Mesenchymal stem cell (in vitro differentiated cells and primary cell): ENCODE measurements at regions not wholly inside any gene's neighbourhood (a gene's known extent, or its start where the extent isn't known, plus 50 kb on each side); places are given as distances from the start of the nearest gene placed in this dataset.

Experiments
- DNase-seq: peaks from one replicate; pipeline ENCODE4 v3.0.0-alpha.2; 2013
- H2AFZ ChIP-seq: one replicate; pipeline ENCODE4 v1.6.1; 2013; ENCODE audit warnings: low read depth, mild to moderate bottlenecking, control low read depth, inconsistent platforms, low read length, moderate library complexity
- H2AK5ac ChIP-seq: 2 replicates; pipeline ENCODE4 v1.6.1; 2013; ENCODE audit warnings: low read length, moderate library complexity, mild to moderate bottlenecking, inconsistent platforms; ENCODE audit not compliant: severe bottlenecking
- H2BK120ac ChIP-seq: one replicate; pipeline ENCODE4 v1.6.1; 2013; ENCODE audit warnings: low read depth, mild to moderate bottlenecking, inconsistent platforms, low read length, moderate library complexity
- H2BK12ac ChIP-seq, 2 experiments: one replicate each; pipeline ENCODE4 v1.6.1; 2013; ENCODE audit warnings: inconsistent platforms in 2 of 2, low read length in 2 of 2, mild to moderate bottlenecking in 2 of 2, moderate library complexity in 2 of 2, control low read depth in 1 of 2
- H2BK15ac ChIP-seq: one replicate; pipeline ENCODE4 v1.6.1; 2013; ENCODE audit warnings: mild to moderate bottlenecking, low read depth, inconsistent platforms; ENCODE audit not compliant: poor library complexity, severe bottlenecking
- H2BK5ac ChIP-seq: 2 replicates; pipeline ENCODE4 v1.6.1; 2013; ENCODE audit warnings: low read depth, mild to moderate bottlenecking, low read length, control low read depth, inconsistent platforms; ENCODE audit not compliant: poor library complexity, severe bottlenecking
- H3K14ac ChIP-seq, 2 experiments: one replicate each; pipeline ENCODE4 v1.6.1; 2013; ENCODE audit warnings: inconsistent platforms in 2 of 2, low read length in 2 of 2, control low read depth in 1 of 2, mild to moderate bottlenecking in 1 of 2, moderate library complexity in 1 of 2
- H3K18ac ChIP-seq, 2 experiments: one replicate each; pipeline ENCODE4 v1.6.1; 2013; ENCODE audit warnings: inconsistent platforms in 2 of 2, low read length in 2 of 2, control low read depth in 1 of 2, low read depth in 1 of 2, mild to moderate bottlenecking in 1 of 2
- H3K23ac ChIP-seq, 2 experiments: one replicate each; pipeline ENCODE4 v1.6.1; 2013; ENCODE audit warnings: inconsistent platforms in 2 of 2, low read length in 2 of 2, mild to moderate bottlenecking in 2 of 2, moderate library complexity in 2 of 2, control low read depth in 1 of 2
- H3K27ac ChIP-seq: 2 replicates; pipeline ENCODE4 v1.5.1; 2013; ENCODE audit warnings: mild to moderate bottlenecking, moderate library complexity, low read length, control low read depth, inconsistent platforms; ENCODE audit not compliant: poor library complexity, severe bottlenecking
- H3K27me3 ChIP-seq, 2 experiments: 2 replicates each; pipeline versions ENCODE4 v1.6.1 to v1.7.0; 2013; ENCODE audit warnings: low read length in 2 of 2, mild to moderate bottlenecking in 2 of 2, moderate library complexity in 2 of 2, control low read depth in 1 of 2, inconsistent platforms in 1 of 2; ENCODE audit not compliant: control insufficient read depth in 1 of 2, insufficient read depth in 1 of 2
- H3K36me3 ChIP-seq, 2 experiments: 2 replicates each; pipeline versions ENCODE4 v1.6.1 to v1.7.0; 2013; ENCODE audit warnings: low read length in 2 of 2, control low read depth in 1 of 2, inconsistent platforms in 1 of 2, low read depth in 1 of 2, mild to moderate bottlenecking in 1 of 2; ENCODE audit not compliant: insufficient read depth in 2 of 2, control insufficient read depth in 1 of 2
- H3K4ac ChIP-seq, 2 experiments: one replicate each; pipeline ENCODE4 v1.6.1; 2013; ENCODE audit warnings: inconsistent platforms in 2 of 2, low read length in 2 of 2, mild to moderate bottlenecking in 2 of 2, moderate library complexity in 2 of 2, control low read depth in 1 of 2, low read depth in 1 of 2
- H3K4me1 ChIP-seq: 2 replicates; pipeline ENCODE4 v1.6.1; 2013; ENCODE audit warnings: low read depth, low read length, control low read depth; ENCODE audit not compliant: control insufficient read depth, insufficient read depth
- H3K4me2 ChIP-seq: 2 replicates; pipeline ENCODE4 v1.6.1; 2013; ENCODE audit warnings: low read length, mild to moderate bottlenecking, inconsistent platforms; ENCODE audit not compliant: poor library complexity, severe bottlenecking
- H3K4me3 ChIP-seq, 2 experiments: 2 replicates each; pipeline versions ENCODE4 v1.5.1 to v1.7.0; 2013; ENCODE audit warnings: low read length in 2 of 2, mild to moderate bottlenecking in 2 of 2, control low read depth in 1 of 2, low read depth in 1 of 2; ENCODE audit not compliant: insufficient read depth in 1 of 2
- H3K79me1 ChIP-seq: replicated peaks from 2 replicates; pipeline ENCODE4 v1.6.1; 2013; ENCODE audit warnings: mild to moderate bottlenecking, control low read depth, low read length, inconsistent platforms; ENCODE audit not compliant: poor library complexity, severe bottlenecking
- H3K9ac ChIP-seq: 2 replicates; pipeline ENCODE4 v1.7.0; 2013; ENCODE audit warnings: mild to moderate bottlenecking, low read length, moderate library complexity
- H3K9me3 ChIP-seq: 2 replicates; pipeline ENCODE4 v1.7.0; 2013; ENCODE audit warnings: mild to moderate bottlenecking, low read length; ENCODE audit not compliant: control insufficient read depth
- H4K8ac ChIP-seq: one replicate; pipeline ENCODE4 v1.6.1; 2013; ENCODE audit warnings: inconsistent platforms, mild to moderate bottlenecking, low read length, moderate library complexity
- H4K91ac ChIP-seq: one replicate; pipeline ENCODE4 v1.6.1; 2013; ENCODE audit warnings: mild to moderate bottlenecking, low read length, inconsistent platforms
- WGBS: methylation state at CpG from one replicate; pipeline ENCODE4 v1.1.7; 2013; ENCODE audit warnings: mixed read lengths; 5-methylcytosine and 5-hydroxymethylcytosine counted together

DNA sequence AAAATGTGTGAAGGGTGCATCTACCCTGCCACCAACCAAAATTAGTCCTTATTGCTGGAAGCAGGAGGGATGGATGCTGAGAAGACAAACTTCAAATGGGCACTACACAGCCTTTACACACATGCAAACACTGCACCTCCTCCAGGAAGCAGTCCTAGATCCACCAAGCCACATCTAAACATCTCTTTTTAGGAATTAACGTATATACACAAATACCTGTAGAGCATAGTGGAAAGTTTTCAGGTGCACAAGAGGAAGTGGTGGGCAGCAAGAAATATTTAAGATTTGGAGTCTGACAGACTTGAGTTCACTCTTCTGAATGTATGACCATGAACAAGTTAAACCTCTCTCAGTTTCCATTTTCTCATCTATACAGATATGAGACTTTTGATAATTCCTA is 456.6 kb upstream of the PROK2 start:
- Histone ChIP-seq H3K4me2 (no peak overlapping the region), H2BK15ac (no peak overlapping the region), H3K4me1 (no peaks in the 10 kb centered on the region), H2BK5ac (no peak overlapping the region), H3K4me3 (no peak overlapping the region), H3K79me1 (no peaks in the 10 kb centered on the region), H3K23ac (no peak overlapping the region), H3K9me3 (no peaks in the 10 kb centered on the region), H2AK5ac (no peak overlapping the region), H2BK120ac (no peak overlapping the region), H3K14ac (no peak overlapping the region), H3K27me3 (peaks cover 0 to 62% of the 10 kb centered on the region in 2 experiments), H3K36me3 (no peaks in the 10 kb centered on the region), H2BK12ac (no peak overlapping the region), H3K18ac (no peak overlapping the region), H3K9ac (no peak overlapping the region), H2AFZ (no peak overlapping the region), H3K4ac (no peak overlapping the region), H4K8ac (no peak overlapping the region), H4K91ac (no peak overlapping the region), H3K27ac (no peak overlapping the region)
- DNase-seq: no peak
- WGBS: no CpG with 5 or more reads among the region's 1 CpG

DNA sequence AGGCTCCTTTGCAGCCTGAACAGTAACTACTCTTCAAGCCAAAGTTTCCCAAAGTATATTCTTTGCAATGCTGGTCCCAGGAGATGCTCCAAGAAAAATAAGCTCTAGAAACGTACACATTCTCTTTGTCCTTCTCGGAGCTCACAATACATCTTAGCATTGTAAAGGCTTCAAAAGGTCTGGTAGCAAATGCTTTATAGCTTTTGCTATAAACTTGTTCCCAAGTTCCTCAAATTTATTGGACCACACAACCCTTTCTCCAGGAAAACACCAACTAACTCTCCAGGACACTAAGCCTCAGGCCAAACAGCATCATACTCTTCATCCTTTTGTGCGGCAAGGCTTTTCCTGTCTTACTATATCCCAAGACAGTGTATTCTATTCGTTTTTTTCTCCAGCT is 455.6 kb upstream of the PROK2 start:
- Histone ChIP-seq H3K79me1 (no peaks in the 10 kb centered on the region), H3K4me2 (no peak overlapping the region), H2BK15ac (no peak overlapping the region), H3K4ac (no peak overlapping the region), H3K27me3 (peaks cover 0 to 68% of the 10 kb centered on the region in 2 experiments), H3K18ac (no peak overlapping the region), H4K91ac (no peak overlapping the region), H2BK120ac (no peak overlapping the region), H3K9me3 (no peaks in the 10 kb centered on the region), H2BK12ac (no peak overlapping the region), H2AFZ (no peak overlapping the region), H2AK5ac (no peak overlapping the region), H3K14ac (no peak overlapping the region), H3K23ac (no peak overlapping the region), H3K36me3 (no peaks in the 10 kb centered on the region), H3K27ac (no peak overlapping the region), H3K4me3 (no peak overlapping the region), H4K8ac (no peak overlapping the region), H3K9ac (no peak overlapping the region), H2BK5ac (no peak overlapping the region), H3K4me1 (no peaks in the 10 kb centered on the region)
- no peak for DNase-seq
- 86% methylated on average over 4 of the region's 4 CpGs for WGBS

DNA sequence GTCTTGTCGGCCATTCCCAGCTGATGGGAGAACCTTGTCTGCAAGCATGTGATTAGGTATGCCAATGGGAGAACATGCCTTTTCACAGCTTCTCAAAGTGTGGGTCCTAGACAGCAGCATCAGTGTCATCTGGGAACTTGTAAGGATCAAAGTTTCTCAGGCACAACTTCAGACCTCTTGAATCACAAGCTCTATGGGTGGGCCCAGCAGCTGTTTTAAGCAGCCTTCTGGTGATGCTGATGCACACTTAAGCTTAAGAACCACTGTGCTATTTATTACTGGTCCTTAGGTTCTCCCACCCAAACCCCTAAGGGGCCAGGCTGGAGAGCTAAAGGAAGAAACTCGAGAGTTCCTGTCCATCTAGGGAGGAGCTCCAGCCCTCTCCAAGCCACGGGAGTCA is 453.9 kb upstream of the PROK2 start:
- Histone ChIP-seq H3K27me3 (peaks cover 0 to 53% of the 10 kb centered on the region in 2 experiments), H2BK15ac (no peak overlapping the region), H2BK120ac (no peak overlapping the region), H3K36me3 (no peaks in the 10 kb centered on the region), H3K4me2 (no peak overlapping the region), H3K23ac (no peak overlapping the region), H3K4me1 (no peaks in the 10 kb centered on the region), H3K27ac (no peak overlapping the region), H3K9me3 (no peaks in the 10 kb centered on the region), H2BK5ac (no peak overlapping the region), H3K18ac (no peak overlapping the region), H3K9ac (peak overlapping the region; percentile 8), H4K91ac (no peak overlapping the region), H2BK12ac (no peak overlapping the region), H3K4me3 (peak overlapping the region in 1 of 2 experiments; percentile 52), H2AK5ac (no peak overlapping the region), H2AFZ (no peak overlapping the region), H3K14ac (no peak overlapping the region), H4K8ac (no peak overlapping the region), H3K79me1 (no peaks in the 10 kb centered on the region), H3K4ac (no peak overlapping the region)
- WGBS: 87% methylated on average over 3 of the region's 3 CpGs
- no peak for DNase-seq

DNA sequence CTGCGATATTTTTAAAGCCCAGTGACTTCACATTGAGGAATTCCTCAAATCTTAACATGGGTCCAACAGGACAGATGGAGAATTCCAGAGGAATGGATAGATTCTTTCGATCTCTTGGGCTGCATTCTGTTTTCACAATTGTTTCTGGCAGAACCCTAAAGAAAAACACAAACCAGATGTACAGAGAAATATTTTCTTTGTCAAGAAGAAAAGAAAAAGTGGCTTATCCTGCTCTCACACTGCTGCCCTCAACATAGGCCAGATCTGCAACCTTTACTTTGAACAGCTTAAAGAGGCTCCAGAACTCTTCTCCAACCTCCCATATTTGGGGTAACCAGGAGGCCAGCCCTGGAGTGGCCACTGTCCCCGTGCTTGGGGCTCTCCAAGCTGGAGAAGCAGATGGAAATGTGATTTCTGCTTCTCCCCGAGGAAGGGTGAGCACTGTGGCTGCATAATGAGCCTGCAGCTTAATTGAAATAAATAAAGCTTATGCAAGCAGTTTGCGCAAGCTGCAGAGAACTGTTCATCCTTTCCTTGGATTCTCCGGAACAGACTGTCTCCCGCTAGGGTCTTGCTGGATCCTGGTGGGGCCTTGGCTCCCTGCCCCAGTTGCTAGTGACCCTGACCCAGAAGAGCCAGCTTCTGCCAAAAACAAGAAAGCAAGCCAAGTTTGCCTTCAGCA is 453.2 kb upstream of the PROK2 start:
- Histone ChIP-seq H3K14ac (no peak overlapping the region), H2AFZ (no peak overlapping the region), H2BK12ac (no peak overlapping the region), H2BK15ac (no peak overlapping the region), H3K4me2 (no peak overlapping the region), H3K18ac (no peak overlapping the region), H3K9me3 (no peaks in the 10 kb centered on the region), H2BK120ac (no peak overlapping the region), H3K79me1 (no peaks in the 10 kb centered on the region), H4K91ac (no peak overlapping the region), H3K4me3 (peak overlapping the region in 1 of 2 experiments; percentile 52), H3K23ac (no peak overlapping the region), H3K4me1 (no peaks in the 10 kb centered on the region), H4K8ac (no peak overlapping the region), H3K36me3 (no peaks in the 10 kb centered on the region), H3K27ac (no peak overlapping the region), H3K9ac (peak overlapping the region; percentile 36), H2BK5ac (no peak overlapping the region), H3K4ac (no peak overlapping the region), H3K27me3 (peaks cover 0 to 53% of the 10 kb centered on the region in 2 experiments), H2AK5ac (no peak overlapping the region)
- 87% methylated on average over 7 of the region's 7 CpGs for WGBS
- no peak for DNase-seq
